Right lobe of liver (tissue), 6 donors: ENCODE measurements at regions not wholly inside any gene's neighbourhood (a gene's known extent, or its start where the extent isn't known, plus 50 kb on each side); places are given as distances from the start of the nearest gene placed in this dataset.

ENCODE experiments used
- ATAC-seq, 4 donors: fragments of 200-7000 bp; cut with Tn5 transposase; one replicate each; pipeline ENCODE4 v1.9.1; 2020; ENCODE audit warnings: mild to moderate bottlenecking in 4 of 4, moderate library complexity in 4 of 4
- DNase-seq, 3 donors: peaks; one replicate each; pipeline ENCODE4 v3.0.0-alpha.2; 2020
- H3K27ac ChIP-seq, 3 donors: fragments of 200-600 bp; one replicate each; pipeline ENCODE4 v1.8.0; 2022
- H3K27me3 ChIP-seq, 2 donors: fragments of 200-600 bp; one replicate each; pipeline ENCODE4 v1.8.0; 2022
- H3K36me3 ChIP-seq, 4 donors: fragments of 200-600 bp; sonication (generic) in 1 of 4; one replicate each; pipeline versions ENCODE4 v1.5.1 to v1.8.0; 2017 to 2022; ENCODE audit warnings: control low read depth in 1 of 4
- H3K4me1 ChIP-seq, 4 donors: fragments of 200-600 bp; sonication (generic) in 1 of 4; one replicate each; pipeline versions ENCODE4 v1.5.1 to v1.8.0; 2017 to 2022; ENCODE audit warnings: control low read depth in 1 of 4
- H3K4me3 ChIP-seq, 3 donors: fragments of 200-600 bp; one replicate each; pipeline ENCODE4 v1.8.0; 2022
- H3K9me3 ChIP-seq, 4 donors: fragments of 200-600 bp; sonication (generic) in 1 of 4; one replicate each; pipeline versions ENCODE4 v1.5.1 to v1.8.0; 2017 to 2022; ENCODE audit warnings: control low read depth in 1 of 4
- POLR2A ChIP-seq: fragments of 450-650 bp; IDR thresholded peaks from one replicate; pipeline ENCODE4 v1.6.1; 2017; ENCODE audit warnings: antibody characterized with exemption, mild to moderate bottlenecking
- WGBS: methylation state at CpG from one replicate; pipeline ENCODE4 v1.1.6; 2018; ENCODE audit warnings: low coverage, low lambda C conversion rate; ENCODE audit not compliant: insufficient coverage; ENCODE audit errors: missing lambda C conversion rate; 5-methylcytosine and 5-hydroxymethylcytosine counted together
- intact Hi-C, 2 donors: fragments of 100-400 bp; cut with DNase I; formaldehyde crosslinking; loops; one replicate each; pipeline versions ENCODE4 v1.11.2 to v1.14.1; 2022
- TF ChIP-seq, protein P1 (sequence below), 4 donors: fragments of 200-600 bp in 3 of 4; fragments of 450-650 bp in 1 of 4; IDR thresholded peaks; one replicate each; pipeline versions ENCODE4 v1.5.1 to v1.8.0; 2016 to 2022; ENCODE audit warnings: antibody characterized with exemption in 4 of 4, mild to moderate bottlenecking in 2 of 4
- donor health status: DM: no; HTN: yes; CAD: no.
- donor health status: DM: no; HTN: no; CAD: no.
- donor health status: DM: no; HTN: no; CAD: no.
- donor health status: DM: no; HTN: yes; CAD: no.
- donor health status: DM: no; HTN: yes; CAD: no.

DNA sequence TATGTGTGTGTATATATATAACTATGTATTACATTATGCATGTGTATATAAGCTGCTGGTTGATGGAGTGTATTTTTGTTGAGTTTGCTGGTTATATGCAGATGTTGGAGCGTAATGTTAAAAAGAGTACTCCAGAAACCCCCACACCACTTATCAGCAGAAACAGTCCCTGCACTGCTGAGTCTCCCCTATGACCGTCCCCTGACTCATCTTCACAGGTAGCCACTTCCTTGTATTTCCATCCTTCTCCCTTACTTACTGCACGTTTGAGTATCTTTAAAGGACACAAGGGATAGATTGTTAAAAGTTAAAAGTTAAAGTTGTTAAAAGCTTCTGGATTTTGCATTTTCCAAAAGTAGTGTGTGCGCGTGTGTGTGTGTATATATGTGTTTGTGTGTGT lies 853.9 kb upstream of the EEF2KMT start:
- no peaks in the 10 kb centered on the region for H3K36me3 ChIP-seq
- TF ChIP-seq POLR2A = no peak
- TF ChIP-seq, protein P1, sequence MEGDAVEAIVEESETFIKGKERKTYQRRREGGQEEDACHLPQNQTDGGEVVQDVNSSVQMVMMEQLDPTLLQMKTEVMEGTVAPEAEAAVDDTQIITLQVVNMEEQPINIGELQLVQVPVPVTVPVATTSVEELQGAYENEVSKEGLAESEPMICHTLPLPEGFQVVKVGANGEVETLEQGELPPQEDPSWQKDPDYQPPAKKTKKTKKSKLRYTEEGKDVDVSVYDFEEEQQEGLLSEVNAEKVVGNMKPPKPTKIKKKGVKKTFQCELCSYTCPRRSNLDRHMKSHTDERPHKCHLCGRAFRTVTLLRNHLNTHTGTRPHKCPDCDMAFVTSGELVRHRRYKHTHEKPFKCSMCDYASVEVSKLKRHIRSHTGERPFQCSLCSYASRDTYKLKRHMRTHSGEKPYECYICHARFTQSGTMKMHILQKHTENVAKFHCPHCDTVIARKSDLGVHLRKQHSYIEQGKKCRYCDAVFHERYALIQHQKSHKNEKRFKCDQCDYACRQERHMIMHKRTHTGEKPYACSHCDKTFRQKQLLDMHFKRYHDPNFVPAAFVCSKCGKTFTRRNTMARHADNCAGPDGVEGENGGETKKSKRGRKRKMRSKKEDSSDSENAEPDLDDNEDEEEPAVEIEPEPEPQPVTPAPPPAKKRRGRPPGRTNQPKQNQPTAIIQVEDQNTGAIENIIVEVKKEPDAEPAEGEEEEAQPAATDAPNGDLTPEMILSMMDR (IDR thresholded peaks at IDR 0.05) = no peak
- no peaks in the 10 kb centered on the region for H3K9me3 ChIP-seq
- ATAC-seq (no peak), DNase-seq (no peak)
- H3K27ac ChIP-seq = no peak overlapping the region
- H3K4me1 ChIP-seq = no peaks in the 10 kb centered on the region
- 64% methylated on average over 5 of the region's 5 CpGs for WGBS
- H3K4me3 ChIP-seq = no peak overlapping the region
- intact Hi-C loops = no loop called here
- H3K27me3 ChIP-seq = no peaks in the 10 kb centered on the region

DNA sequence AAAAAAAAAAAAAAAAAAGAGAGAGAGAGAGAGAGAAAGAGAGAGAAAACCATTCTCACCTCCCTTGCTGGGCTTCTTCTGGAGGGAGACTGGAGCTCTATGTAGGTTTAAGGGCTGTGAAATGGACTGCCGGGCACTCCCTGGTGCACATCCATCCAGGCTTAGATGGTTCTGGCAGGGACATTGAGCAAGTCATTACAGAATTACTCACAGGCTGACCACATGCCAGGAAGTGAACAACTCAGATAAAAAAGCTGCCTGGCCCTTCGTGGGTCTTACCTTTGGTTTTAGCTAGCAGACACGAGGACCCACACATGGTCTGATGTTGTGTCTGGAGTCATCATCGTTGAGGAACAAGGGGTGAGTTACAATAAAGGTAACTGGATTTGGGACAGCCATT lies 847.4 kb upstream of the EEF2KMT start:
- TF ChIP-seq, protein P1 (IDR thresholded peaks at IDR 0.05) = no peak
- TF ChIP-seq POLR2A = no peak
- DNase-seq = no peak
- Histone ChIP-seq H3K36me3 (no peaks in the 10 kb centered on the region), H3K4me3 (no peak overlapping the region), H3K4me1 (no peaks in the 10 kb centered on the region), H3K9me3 (no peaks in the 10 kb centered on the region), H3K27me3 (no peaks in the 10 kb centered on the region), H3K27ac (no peak overlapping the region)
- ATAC-seq = no peak
- WGBS = 7% methylated on average over 2 of the region's 4 CpGs
- intact Hi-C loops = no loop called here

DNA sequence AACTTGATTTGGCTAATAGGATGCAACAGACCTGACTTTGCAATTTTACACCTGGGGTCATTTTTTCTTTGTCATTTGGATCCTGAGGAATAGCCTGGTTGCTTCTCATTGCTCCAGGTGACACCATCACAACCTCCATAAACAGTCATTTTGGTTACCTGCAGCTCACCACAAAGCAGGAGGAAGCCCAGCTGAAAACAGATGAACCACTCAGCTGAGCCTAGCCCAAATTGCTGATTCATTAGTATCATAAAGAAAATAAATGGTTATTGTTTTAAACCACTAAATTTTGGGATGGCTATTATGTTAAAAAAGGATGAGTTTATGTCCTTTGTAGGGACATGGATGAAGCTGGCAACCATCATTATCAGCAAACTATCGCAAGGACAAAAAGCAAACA lies 841.0 kb upstream of the EEF2KMT start:
- no peak for ATAC-seq
- H3K9me3 ChIP-seq = no peaks in the 10 kb centered on the region
- no peak for DNase-seq
- no peak overlapping the region for H3K27ac ChIP-seq
- TF ChIP-seq POLR2A = no peak
- TF ChIP-seq, protein P1 (IDR thresholded peaks at IDR 0.05) = no peak
- WGBS = 56% methylated on average over 1 of the region's 1 CpG
- no peaks in the 10 kb centered on the region for H3K36me3 ChIP-seq
- H3K27me3 ChIP-seq = no peaks in the 10 kb centered on the region
- H3K4me1 ChIP-seq = no peaks in the 10 kb centered on the region
- intact Hi-C loops = no loop called here
- H3K4me3 ChIP-seq = no peak overlapping the region

- Histone ChIP-seq H3K4me1 (no peaks in the 10 kb centered on the region), H3K36me3 (no peaks in the 10 kb centered on the region), H3K27me3 (no peaks in the 10 kb centered on the region), H3K9me3 (no peaks in the 10 kb centered on the region), H3K27ac (no peak overlapping the region), H3K4me3 (no peak overlapping the region)
- WGBS = 47% methylated on average over 9 of the region's 9 CpGs
- ATAC-seq (no peak), DNase-seq (no peak)
- intact Hi-C loops = no loop called here
- TF ChIP-seq POLR2A = no peak
- TF ChIP-seq, protein P1 (IDR thresholded peaks at IDR 0.05) = no peak
Observed at GRCh38 chr16:5932906-5933305, 835.3 kb upstream of the EEF2KMT start.

- 7% methylated on average over 4 of the region's 4 CpGs for WGBS
- H3K27ac ChIP-seq = no peak overlapping the region
Observed at GRCh38 chr16:5928476-5929065, 831.0 kb upstream of the EEF2KMT start.

More at GRCh38 chr16:5928476-5929065, 831.0 kb upstream of the EEF2KMT start:
- Histone ChIP-seq H3K27me3 (no peaks in the 10 kb centered on the region), H3K9me3 (no peaks in the 10 kb centered on the region), H3K4me3 (no peak overlapping the region), H3K36me3 (no peaks in the 10 kb centered on the region), H3K4me1 (no peaks in the 10 kb centered on the region)
- DNase-seq = no peak
- intact Hi-C loops = no loop called here
- TF ChIP-seq POLR2A = no peak
- TF ChIP-seq, protein P1 (IDR thresholded peaks at IDR 0.05) = no peak
- ATAC-seq = no peak
